Osteocyte (in vitro differentiated cells): ENCODE measurements at regions not wholly inside any gene's neighbourhood (a gene's known extent, or its start where the extent isn't known, plus 50 kb on each side); places are given as distances from the start of the nearest gene placed in this dataset.

Source experiments
- DNase-seq: peaks from one replicate; pipeline ENCODE4 v3.0.0; 2021; ENCODE audit warnings: mixed read lengths; ENCODE audit not compliant: unreplicated experiment; ENCODE audit errors: extremely low spot score
- H3K27ac Mint-ChIP-seq: one replicate; pipeline ENCODE4 v1.8.0; 2021; ENCODE audit warnings: mild to moderate bottlenecking, mixed read lengths; ENCODE audit not compliant: unreplicated experiment
- H3K27me3 Mint-ChIP-seq: one replicate; pipeline ENCODE4 v1.8.0; 2021; ENCODE audit warnings: mixed read lengths; ENCODE audit not compliant: unreplicated experiment
- H3K36me3 Mint-ChIP-seq: one replicate; pipeline ENCODE4 v1.8.0; 2021; ENCODE audit warnings: mixed read lengths; ENCODE audit not compliant: unreplicated experiment
- H3K4me1 Mint-ChIP-seq: one replicate; pipeline ENCODE4 v1.8.0; 2021; ENCODE audit warnings: mixed read lengths; ENCODE audit not compliant: unreplicated experiment
- H3K4me3 Mint-ChIP-seq: one replicate; pipeline ENCODE4 v1.8.0; 2021; ENCODE audit warnings: mild to moderate bottlenecking, moderate library complexity, mixed read lengths; ENCODE audit not compliant: unreplicated experiment
- H3K9me3 Mint-ChIP-seq: one replicate; pipeline ENCODE4 v1.8.0; 2021; ENCODE audit warnings: mixed read lengths; ENCODE audit not compliant: unreplicated experiment
- CTCF ChIP-seq: fragments of 200-600 bp; sonication (generic); IDR thresholded peaks from 2 replicates; pipeline ENCODE4 v1.5.0; 2021; ENCODE audit warnings: antibody characterized with exemption, mild to moderate bottlenecking, moderate library complexity

- no peak for TF ChIP-seq CTCF
- no peaks in the 10 kb centered on the region for H3K27me3 Mint-ChIP-seq
- H3K4me3 Mint-ChIP-seq = no peak overlapping the region
- H3K9me3 Mint-ChIP-seq = peaks cover 18% of the 10 kb centered on the region
- no peak overlapping the region for H3K27ac Mint-ChIP-seq
- H3K36me3 Mint-ChIP-seq = no peaks in the 10 kb centered on the region
- H3K4me1 Mint-ChIP-seq = no peaks in the 10 kb centered on the region
- DNase-seq = no peak
Observed at GRCh38 chr5:26727916-26728315, 310.5 kb downstream of the CDH9 start.

- Mint-ChIP-seq H3K9me3 (peaks cover 4% of the 10 kb centered on the region), H3K27ac (no peak overlapping the region), H3K27me3 (no peaks in the 10 kb centered on the region), H3K4me1 (no peaks in the 10 kb centered on the region), H3K36me3 (no peaks in the 10 kb centered on the region), H3K4me3 (no peak overlapping the region)
- no peak for DNase-seq
- TF ChIP-seq CTCF = no peak
Observed at GRCh38 chr5:26719803-26720202, 318.6 kb downstream of the CDH9 start.

- no peak overlapping the region for H3K27ac Mint-ChIP-seq
Observed at GRCh38 chr5:26700759-26701384, 337.5 kb downstream of the CDH9 start.

GRCh38 chr5:26692952-26693351, 345.4 kb downstream of the CDH9 start:
- DNase-seq = no peak
- Mint-ChIP-seq H3K4me3 (no peak overlapping the region), H3K27ac (no peak overlapping the region), H3K9me3 (peaks cover 8% of the 10 kb centered on the region), H3K4me1 (no peaks in the 10 kb centered on the region), H3K27me3 (no peaks in the 10 kb centered on the region), H3K36me3 (no peaks in the 10 kb centered on the region)
- TF ChIP-seq CTCF = no peak

More at GRCh38 chr5:26700759-26701384, 337.5 kb downstream of the CDH9 start:
- Mint-ChIP-seq H3K4me1 (no peaks in the 10 kb centered on the region), H3K27me3 (no peaks in the 10 kb centered on the region), H3K4me3 (no peak overlapping the region), H3K9me3 (no peaks in the 10 kb centered on the region), H3K36me3 (no peaks in the 10 kb centered on the region)
- no peak for DNase-seq
- TF ChIP-seq CTCF = peak; percentile 42

- Mint-ChIP-seq H3K4me3 (no peak overlapping the region), H3K27ac (no peak overlapping the region), H3K4me1 (no peaks in the 10 kb centered on the region), H3K36me3 (no peaks in the 10 kb centered on the region), H3K9me3 (peaks cover 8% of the 10 kb centered on the region), H3K27me3 (no peaks in the 10 kb centered on the region)
- no peak for DNase-seq
- no peak for TF ChIP-seq CTCF
Observed at GRCh38 chr5:26691486-26691885, 346.9 kb downstream of the CDH9 start.
